ENCODE measurements at regions not wholly inside any gene's neighbourhood (a gene's known extent, or its start where the extent isn't known, plus 50 kb on each side); places are given as distances from the start of the nearest gene placed in this dataset.

DNA sequence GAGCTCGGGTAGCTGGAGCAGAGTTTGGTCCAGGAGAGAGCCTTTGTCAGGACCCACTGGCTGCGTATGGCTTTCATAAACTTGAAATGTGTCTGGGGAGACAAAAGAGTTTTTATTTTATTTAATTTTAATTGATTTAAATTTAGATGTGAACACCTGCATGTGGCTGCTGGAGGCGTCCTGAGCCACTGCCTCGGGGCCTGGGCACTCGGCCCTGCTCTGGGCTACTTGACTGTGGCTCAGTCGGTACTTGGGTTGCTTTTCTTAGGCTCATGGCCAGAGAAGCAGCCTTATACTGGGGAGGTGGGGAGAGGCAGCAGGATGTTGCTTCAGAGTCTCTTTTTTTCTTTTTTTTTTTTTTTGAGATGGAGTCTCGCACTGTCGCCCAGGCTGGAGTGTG, 661.8 kb upstream of the HS6ST1 start:
- H3K27me3 ChIP-seq (ENCODE audit: insufficient read depth, poor library complexity, severe bottlenecking): no peaks in the 10 kb centered on the region
- no peak overlapping the region for H3K27ac ChIP-seq (replicated peaks)
- H3K4me3 ChIP-seq (replicated peaks; ENCODE audit: insufficient read depth, low read length): no peak overlapping the region
- DNase-seq (ENCODE audit: low read depth in 1 of 2, low spot score in 1 of 2): no peak
- TF ChIP-seq, protein P1, sequence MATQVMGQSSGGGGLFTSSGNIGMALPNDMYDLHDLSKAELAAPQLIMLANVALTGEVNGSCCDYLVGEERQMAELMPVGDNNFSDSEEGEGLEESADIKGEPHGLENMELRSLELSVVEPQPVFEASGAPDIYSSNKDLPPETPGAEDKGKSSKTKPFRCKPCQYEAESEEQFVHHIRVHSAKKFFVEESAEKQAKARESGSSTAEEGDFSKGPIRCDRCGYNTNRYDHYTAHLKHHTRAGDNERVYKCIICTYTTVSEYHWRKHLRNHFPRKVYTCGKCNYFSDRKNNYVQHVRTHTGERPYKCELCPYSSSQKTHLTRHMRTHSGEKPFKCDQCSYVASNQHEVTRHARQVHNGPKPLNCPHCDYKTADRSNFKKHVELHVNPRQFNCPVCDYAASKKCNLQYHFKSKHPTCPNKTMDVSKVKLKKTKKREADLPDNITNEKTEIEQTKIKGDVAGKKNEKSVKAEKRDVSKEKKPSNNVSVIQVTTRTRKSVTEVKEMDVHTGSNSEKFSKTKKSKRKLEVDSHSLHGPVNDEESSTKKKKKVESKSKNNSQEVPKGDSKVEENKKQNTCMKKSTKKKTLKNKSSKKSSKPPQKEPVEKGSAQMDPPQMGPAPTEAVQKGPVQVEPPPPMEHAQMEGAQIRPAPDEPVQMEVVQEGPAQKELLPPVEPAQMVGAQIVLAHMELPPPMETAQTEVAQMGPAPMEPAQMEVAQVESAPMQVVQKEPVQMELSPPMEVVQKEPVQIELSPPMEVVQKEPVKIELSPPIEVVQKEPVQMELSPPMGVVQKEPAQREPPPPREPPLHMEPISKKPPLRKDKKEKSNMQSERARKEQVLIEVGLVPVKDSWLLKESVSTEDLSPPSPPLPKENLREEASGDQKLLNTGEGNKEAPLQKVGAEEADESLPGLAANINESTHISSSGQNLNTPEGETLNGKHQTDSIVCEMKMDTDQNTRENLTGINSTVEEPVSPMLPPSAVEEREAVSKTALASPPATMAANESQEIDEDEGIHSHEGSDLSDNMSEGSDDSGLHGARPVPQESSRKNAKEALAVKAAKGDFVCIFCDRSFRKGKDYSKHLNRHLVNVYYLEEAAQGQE (IDR thresholded peaks at IDR 0.05; ENCODE audit: insufficient replicate concordance, low read depth): no peak
- no peak for TF ChIP-seq POLR2AphosphoS5 (IDR thresholded peaks at IDR 0.05; ENCODE audit: low read depth)
- TF ChIP-seq SPI1 (IDR thresholded peaks at IDR 0.05; ENCODE audit: borderline replicate concordance, low read depth): no peak
- TF ChIP-seq CTCF (IDR thresholded peaks at IDR 0.05; ENCODE audit: insufficient read depth, low read length): no peak
- TF ChIP-seq GABPA (IDR thresholded peaks at IDR 0.05; ENCODE audit: low read depth): no peak

DNA sequence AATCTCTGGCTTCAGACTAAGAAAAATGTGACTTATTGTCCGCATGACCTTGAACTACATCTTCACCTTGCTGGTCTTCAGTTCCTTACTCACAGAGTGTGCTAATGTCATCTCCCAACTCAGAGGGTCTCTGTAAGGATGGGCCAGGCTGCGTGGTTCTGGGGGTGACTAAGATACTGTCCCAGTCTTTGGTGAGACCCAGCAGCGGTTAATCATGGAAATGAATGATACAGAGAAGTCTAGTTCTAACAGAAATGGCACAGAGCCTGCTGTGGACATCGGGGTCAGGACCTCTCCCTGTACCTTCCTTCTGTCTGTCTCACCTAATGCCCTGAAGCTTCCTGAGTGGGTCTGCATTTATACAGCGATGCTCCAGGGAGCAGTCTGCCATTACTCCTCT, 662.7 kb upstream of the HS6ST1 start:
- H3K27ac ChIP-seq (replicated peaks): no peak overlapping the region
- no peaks in the 10 kb centered on the region for H3K27me3 ChIP-seq (ENCODE audit: insufficient read depth, poor library complexity, severe bottlenecking)
- TF ChIP-seq, protein P1 (IDR thresholded peaks at IDR 0.05; ENCODE audit: insufficient replicate concordance, low read depth): no peak
- TF ChIP-seq SPI1 (IDR thresholded peaks at IDR 0.05; ENCODE audit: borderline replicate concordance, low read depth) (no peak), CTCF (IDR thresholded peaks at IDR 0.05; ENCODE audit: insufficient read depth, low read length) (no peak), POLR2AphosphoS5 (IDR thresholded peaks at IDR 0.05; ENCODE audit: low read depth) (no peak), GABPA (IDR thresholded peaks at IDR 0.05; ENCODE audit: low read depth) (no peak)
- no peak for DNase-seq (ENCODE audit: low read depth in 1 of 2, low spot score in 1 of 2)
- H3K4me3 ChIP-seq (replicated peaks; ENCODE audit: insufficient read depth, low read length): no peak overlapping the region

DNA sequence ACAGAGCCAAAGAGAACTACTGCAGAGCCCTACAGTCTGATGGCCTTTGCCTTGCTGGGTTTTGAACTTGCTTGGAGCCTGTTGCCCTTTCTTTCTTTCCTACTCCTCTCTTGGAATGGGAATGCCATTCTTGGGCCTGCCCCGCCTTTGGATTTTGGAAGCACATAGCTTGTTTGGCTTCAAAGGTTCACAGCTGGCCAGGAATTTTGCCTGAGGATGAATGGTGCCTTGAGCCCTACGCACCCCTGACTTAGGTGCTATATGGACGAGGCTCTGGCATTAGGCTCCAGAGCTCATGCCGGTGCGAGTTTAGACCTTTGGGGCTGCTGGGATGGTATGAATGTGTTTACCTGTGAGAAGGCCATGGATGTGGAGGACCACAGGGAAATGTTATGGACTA, 663.3 kb upstream of the HS6ST1 start:
- Histone ChIP-seq H3K27ac (replicated peaks) (no peak overlapping the region), H3K4me3 (replicated peaks; ENCODE audit: insufficient read depth, low read length) (no peak overlapping the region), H3K27me3 (ENCODE audit: insufficient read depth, poor library complexity, severe bottlenecking) (no peaks in the 10 kb centered on the region)
- TF ChIP-seq POLR2AphosphoS5 (IDR thresholded peaks at IDR 0.05; ENCODE audit: low read depth): no peak
- no peak for TF ChIP-seq CTCF (IDR thresholded peaks at IDR 0.05; ENCODE audit: insufficient read depth, low read length)
- TF ChIP-seq GABPA (IDR thresholded peaks at IDR 0.05; ENCODE audit: low read depth): no peak
- TF ChIP-seq, protein P1 (IDR thresholded peaks at IDR 0.05; ENCODE audit: insufficient replicate concordance, low read depth): no peak
- TF ChIP-seq SPI1 (IDR thresholded peaks at IDR 0.05; ENCODE audit: borderline replicate concordance, low read depth): no peak
- DNase-seq (ENCODE audit: low read depth in 1 of 2, low spot score in 1 of 2): no peak

All from HL-60 (cell line).